ENCODE measurements at regions not wholly inside any gene's neighbourhood (a gene's known extent, or its start where the extent isn't known, plus 50 kb on each side); places are given as distances from the start of the nearest gene placed in this dataset.

DNA sequence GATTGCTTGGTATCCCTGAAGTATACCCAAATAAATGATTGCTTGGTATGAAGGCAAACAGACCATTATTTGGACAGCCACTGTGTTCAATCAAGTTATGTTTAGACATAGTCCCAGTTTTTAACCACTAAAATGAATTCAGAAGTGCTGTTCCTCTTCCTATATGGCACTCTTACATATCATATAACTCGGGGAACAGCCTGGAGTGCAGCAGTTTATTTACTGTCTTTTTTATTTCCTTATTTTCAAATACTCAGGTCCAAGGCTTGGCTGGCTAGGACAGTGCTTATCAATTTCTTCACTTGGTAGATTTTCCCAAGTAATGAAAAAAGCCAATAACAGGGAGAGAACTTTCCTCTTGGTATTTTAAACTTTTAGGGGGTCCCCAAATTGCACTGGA lies 58.6 kb upstream of the CCDC112 start:
- TF ChIP-seq, protein P1, sequence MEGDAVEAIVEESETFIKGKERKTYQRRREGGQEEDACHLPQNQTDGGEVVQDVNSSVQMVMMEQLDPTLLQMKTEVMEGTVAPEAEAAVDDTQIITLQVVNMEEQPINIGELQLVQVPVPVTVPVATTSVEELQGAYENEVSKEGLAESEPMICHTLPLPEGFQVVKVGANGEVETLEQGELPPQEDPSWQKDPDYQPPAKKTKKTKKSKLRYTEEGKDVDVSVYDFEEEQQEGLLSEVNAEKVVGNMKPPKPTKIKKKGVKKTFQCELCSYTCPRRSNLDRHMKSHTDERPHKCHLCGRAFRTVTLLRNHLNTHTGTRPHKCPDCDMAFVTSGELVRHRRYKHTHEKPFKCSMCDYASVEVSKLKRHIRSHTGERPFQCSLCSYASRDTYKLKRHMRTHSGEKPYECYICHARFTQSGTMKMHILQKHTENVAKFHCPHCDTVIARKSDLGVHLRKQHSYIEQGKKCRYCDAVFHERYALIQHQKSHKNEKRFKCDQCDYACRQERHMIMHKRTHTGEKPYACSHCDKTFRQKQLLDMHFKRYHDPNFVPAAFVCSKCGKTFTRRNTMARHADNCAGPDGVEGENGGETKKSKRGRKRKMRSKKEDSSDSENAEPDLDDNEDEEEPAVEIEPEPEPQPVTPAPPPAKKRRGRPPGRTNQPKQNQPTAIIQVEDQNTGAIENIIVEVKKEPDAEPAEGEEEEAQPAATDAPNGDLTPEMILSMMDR (conservative IDR thresholded peaks at IDR 0.05; ENCODE audit: low read length): no peak
- no peak for TF ChIP-seq EZH2phosphoT487 (IDR thresholded peaks at IDR 0.05; ENCODE audit: borderline replicate concordance, low read depth, low read length)
